ENCODE measurements at regions not wholly inside any gene's neighbourhood (a gene's known extent, or its start where the extent isn't known, plus 50 kb on each side); places are given as distances from the start of the nearest gene placed in this dataset.
A peak's percentile ranks its signal among the peaks of the same experiment; 100 is the strongest.

- no peak for DNase-seq
Measured at GRCh38 chr19:31118287-31118955, 230.8 kb downstream of the TSHZ3 start.

GRCh38 chr19:31114585-31114984 lies 234.7 kb downstream of the TSHZ3 start:
- DNase-seq: no peak

GRCh38 chr19:31113293-31113692 lies 235.9 kb downstream of the TSHZ3 start:
- no peak for DNase-seq

GRCh38 chr19:31112158-31112557 lies 237.1 kb downstream of the TSHZ3 start:
- no peak for DNase-seq

GRCh38 chr19:31111741-31112140 lies 237.5 kb downstream of the TSHZ3 start:
- DNase-seq: no peak

- DNase-seq: peak; percentile 9
Measured at GRCh38 chr19:31110336-31110735, 238.9 kb downstream of the TSHZ3 start.

- no peak for DNase-seq
Measured at GRCh38 chr19:31109636-31110035, 239.6 kb downstream of the TSHZ3 start.

- no peak for DNase-seq
Measured at GRCh38 chr19:31107096-31107495, 242.1 kb downstream of the TSHZ3 start.

GRCh38 chr19:31105761-31106160 lies 243.5 kb downstream of the TSHZ3 start:
- no peak for DNase-seq

- no peak for DNase-seq
Measured at GRCh38 chr19:31104451-31104850, 244.8 kb downstream of the TSHZ3 start.

GRCh38 chr19:31103228-31103627 lies 246.0 kb downstream of the TSHZ3 start:
- DNase-seq: no peak

- no peak for DNase-seq
Measured at GRCh38 chr19:31102674-31103073, 246.6 kb downstream of the TSHZ3 start.

GRCh38 chr19:31100981-31101380 lies 248.3 kb downstream of the TSHZ3 start:
- no peak for DNase-seq

- DNase-seq: no peak
Measured at GRCh38 chr19:31100206-31100590, 249.0 kb downstream of the TSHZ3 start.

- DNase-seq: no peak
Measured at GRCh38 chr19:31099515-31100205, 249.6 kb downstream of the TSHZ3 start.

GRCh38 chr19:31098836-31099235 lies 250.4 kb downstream of the TSHZ3 start:
- no peak for DNase-seq

- no peak for DNase-seq
Measured at GRCh38 chr19:31096935-31097545, 252.2 kb downstream of the TSHZ3 start.

- DNase-seq: no peak
Measured at GRCh38 chr19:31096062-31096830, 253.0 kb downstream of the TSHZ3 start.

- DNase-seq: no peak
Measured at GRCh38 chr19:31095100-31095804, 254.0 kb downstream of the TSHZ3 start.

- no peak for DNase-seq
Measured at GRCh38 chr19:31092274-31092673, 257.0 kb downstream of the TSHZ3 start.

- DNase-seq: no peak
Measured at GRCh38 chr19:31089681-31090080, 259.6 kb downstream of the TSHZ3 start.

- no peak for DNase-seq
Measured at GRCh38 chr19:31085125-31085524, 264.1 kb downstream of the TSHZ3 start.

- DNase-seq: no peak
Measured at GRCh38 chr19:31083105-31083504, 266.1 kb downstream of the TSHZ3 start.

Measured in stimulated activated CD4-positive, alpha-beta T cell treated with anti-CD3 and anti-CD28 coated beads, Interleukin-15, amount 100 ng/mL, for 24 hours (primary cell).